GM12874 (cell line): ENCODE measurements at regions not wholly inside any gene's neighbourhood (a gene's known extent, or its start where the extent isn't known, plus 50 kb on each side); places are given as distances from the start of the nearest gene placed in this dataset.

Experiments
- CTCF ChIP-seq: IDR thresholded peaks from 2 replicates; pipeline ENCODE4 v1.5.1; 2011; ENCODE audit warnings: low read depth, mild to moderate bottlenecking, control low read depth, low read length, moderate library complexity; ENCODE audit not compliant: insufficient read depth

- TF ChIP-seq CTCF: no peak
Measured at GRCh38 chr6:71645299-71645698, 241.1 kb upstream of the RIMS1 start.

GRCh38 chr6:71649915-71650314 is 236.4 kb upstream of the RIMS1 start:
- no peak for TF ChIP-seq CTCF

- no peak for TF ChIP-seq CTCF
Measured at GRCh38 chr6:71651636-71652035, 234.7 kb upstream of the RIMS1 start.

GRCh38 chr6:71656121-71656520 is 230.2 kb upstream of the RIMS1 start:
- no peak for TF ChIP-seq CTCF

GRCh38 chr6:71665931-71666330 is 220.4 kb upstream of the RIMS1 start:
- no peak for TF ChIP-seq CTCF

GRCh38 chr6:71672876-71673275 is 213.5 kb upstream of the RIMS1 start:
- TF ChIP-seq CTCF: no peak

- TF ChIP-seq CTCF: no peak
Measured at GRCh38 chr6:71675386-71675785, 211.0 kb upstream of the RIMS1 start.

GRCh38 chr6:71676298-71676697 is 210.1 kb upstream of the RIMS1 start:
- TF ChIP-seq CTCF: no peak
